ENCODE measurements at regions not wholly inside any gene's neighbourhood (a gene's known extent, or its start where the extent isn't known, plus 50 kb on each side); places are given as distances from the start of the nearest gene placed in this dataset.

GRCh38 chr13:80284290-80284689, 56.6 kb downstream of the SPRY2 start:
- Histone ChIP-seq H3K27me3 (ENCODE audit: control insufficient read depth, insufficient read depth, low read length) (no peaks in the 10 kb centered on the region), H3K27ac (ENCODE audit: low read length) (no peak overlapping the region), H3K4me1 (ENCODE audit: control insufficient read depth, insufficient read depth, low read length) (no peaks in the 10 kb centered on the region), H3K4me3 (ENCODE audit: low read length) (no peak overlapping the region), H3K9me3 (ENCODE audit: control insufficient read depth, insufficient read depth, low read length) (no peaks in the 10 kb centered on the region), H3K36me3 (ENCODE audit: control insufficient read depth, insufficient read depth, low read length) (no peaks in the 10 kb centered on the region)
- DNase-seq (ENCODE audit: low read depth, low spot score): no peak
- no CpG with 5 or more reads among the region's 3 CpGs for WGBS (ENCODE audit: insufficient coverage, insufficient read length)

GRCh38 chr13:80278706-80279105, 62.2 kb downstream of the SPRY2 start:
- no peak overlapping the region for H3K27ac ChIP-seq (ENCODE audit: low read length)
- no peaks in the 10 kb centered on the region for H3K36me3 ChIP-seq (ENCODE audit: control insufficient read depth, insufficient read depth, low read length)
- H3K4me1 ChIP-seq (ENCODE audit: control insufficient read depth, insufficient read depth, low read length): peaks cover 1% of the 10 kb centered on the region; the same call in 1 of the 2 replicates
- no peaks in the 10 kb centered on the region for H3K9me3 ChIP-seq (ENCODE audit: control insufficient read depth, insufficient read depth, low read length)
- DNase-seq (ENCODE audit: low read depth, low spot score): no peak
- no CpG with 5 or more reads among the region's 25 CpGs for WGBS (ENCODE audit: insufficient coverage, insufficient read length)
- H3K4me3 ChIP-seq (ENCODE audit: low read length): no peak overlapping the region
- no peaks in the 10 kb centered on the region for H3K27me3 ChIP-seq (ENCODE audit: control insufficient read depth, insufficient read depth, low read length)

- no CpG with 5 or more reads among the region's 12 CpGs for WGBS (ENCODE audit: insufficient coverage, insufficient read length)
- no peaks in the 10 kb centered on the region for H3K36me3 ChIP-seq (ENCODE audit: control insufficient read depth, insufficient read depth, low read length)
- DNase-seq (ENCODE audit: low read depth, low spot score): no peak
Observed at GRCh38 chr13:80276371-80277289, 64.3 kb downstream of the SPRY2 start.

GRCh38 chr13:80274643-80275042, 66.3 kb downstream of the SPRY2 start:
- Histone ChIP-seq H3K36me3 (ENCODE audit: control insufficient read depth, insufficient read depth, low read length) (no peaks in the 10 kb centered on the region), H3K27me3 (ENCODE audit: control insufficient read depth, insufficient read depth, low read length) (no peaks in the 10 kb centered on the region), H3K4me3 (ENCODE audit: low read length) (no peak overlapping the region), H3K27ac (ENCODE audit: low read length) (no peak overlapping the region), H3K9me3 (ENCODE audit: control insufficient read depth, insufficient read depth, low read length) (no peaks in the 10 kb centered on the region), H3K4me1 (ENCODE audit: control insufficient read depth, insufficient read depth, low read length) (peaks cover 1% of the 10 kb centered on the region; the same call in 1 of the 2 replicates)
- no CpG with 5 or more reads among the region's 1 CpG for WGBS (ENCODE audit: insufficient coverage, insufficient read length)
- DNase-seq (ENCODE audit: low read depth, low spot score): no peak

More at GRCh38 chr13:80276371-80277289, 64.3 kb downstream of the SPRY2 start:
- H3K27me3 ChIP-seq (ENCODE audit: control insufficient read depth, insufficient read depth, low read length): no peaks in the 10 kb centered on the region
- H3K4me3 ChIP-seq (ENCODE audit: low read length): no peak overlapping the region
- no peak overlapping the region for H3K27ac ChIP-seq (ENCODE audit: low read length)
- no peaks in the 10 kb centered on the region for H3K9me3 ChIP-seq (ENCODE audit: control insufficient read depth, insufficient read depth, low read length)
- peaks cover 1% of the 10 kb centered on the region; the same call in 1 of the 2 replicates for H3K4me1 ChIP-seq (ENCODE audit: control insufficient read depth, insufficient read depth, low read length)

- no CpG with 5 or more reads among the region's 3 CpGs for WGBS (ENCODE audit: insufficient coverage, insufficient read length)
- no peaks in the 10 kb centered on the region for H3K36me3 ChIP-seq (ENCODE audit: control insufficient read depth, insufficient read depth, low read length)
- DNase-seq (ENCODE audit: low read depth, low spot score): no peak
- no peak overlapping the region for H3K27ac ChIP-seq (ENCODE audit: low read length)
- no peaks in the 10 kb centered on the region for H3K9me3 ChIP-seq (ENCODE audit: control insufficient read depth, insufficient read depth, low read length)
- peaks cover 1% of the 10 kb centered on the region; the same call in 1 of the 2 replicates for H3K4me1 ChIP-seq (ENCODE audit: control insufficient read depth, insufficient read depth, low read length)
- H3K27me3 ChIP-seq (ENCODE audit: control insufficient read depth, insufficient read depth, low read length): no peaks in the 10 kb centered on the region
- H3K4me3 ChIP-seq (ENCODE audit: low read length): no peak overlapping the region
Observed at GRCh38 chr13:80273718-80274117, 67.2 kb downstream of the SPRY2 start.

GRCh38 chr13:80265348-80265747, 75.6 kb downstream of the SPRY2 start:
- Histone ChIP-seq H3K27me3 (ENCODE audit: control insufficient read depth, insufficient read depth, low read length) (no peaks in the 10 kb centered on the region), H3K4me1 (ENCODE audit: control insufficient read depth, insufficient read depth, low read length) (no peaks in the 10 kb centered on the region), H3K4me3 (ENCODE audit: low read length) (no peak overlapping the region), H3K27ac (ENCODE audit: low read length) (no peak overlapping the region), H3K36me3 (ENCODE audit: control insufficient read depth, insufficient read depth, low read length) (no peaks in the 10 kb centered on the region), H3K9me3 (ENCODE audit: control insufficient read depth, insufficient read depth, low read length) (no peaks in the 10 kb centered on the region; the same call in 1 of the 2 replicates)
- no peak for DNase-seq (ENCODE audit: low read depth, low spot score)
- WGBS (ENCODE audit: insufficient coverage, insufficient read length): no CpG with 5 or more reads among the region's 1 CpG

- DNase-seq (ENCODE audit: low read depth, low spot score): no peak
- Histone ChIP-seq H3K27ac (ENCODE audit: low read length) (no peak overlapping the region), H3K9me3 (ENCODE audit: control insufficient read depth, insufficient read depth, low read length) (no peaks in the 10 kb centered on the region; the same call in 1 of the 2 replicates), H3K27me3 (ENCODE audit: control insufficient read depth, insufficient read depth, low read length) (no peaks in the 10 kb centered on the region), H3K4me1 (ENCODE audit: control insufficient read depth, insufficient read depth, low read length) (no peaks in the 10 kb centered on the region), H3K36me3 (ENCODE audit: control insufficient read depth, insufficient read depth, low read length) (no peaks in the 10 kb centered on the region), H3K4me3 (ENCODE audit: low read length) (no peak overlapping the region)
- WGBS (ENCODE audit: insufficient coverage, insufficient read length): no CpG with 5 or more reads among the region's 5 CpGs
Observed at GRCh38 chr13:80263745-80264513, 77.0 kb downstream of the SPRY2 start.

- no CpG with 5 or more reads among the region's 5 CpGs for WGBS (ENCODE audit: insufficient coverage, insufficient read length)
- Histone ChIP-seq H3K9me3 (ENCODE audit: control insufficient read depth, insufficient read depth, low read length) (no peaks in the 10 kb centered on the region; the same call in 1 of the 2 replicates), H3K36me3 (ENCODE audit: control insufficient read depth, insufficient read depth, low read length) (no peaks in the 10 kb centered on the region), H3K4me3 (ENCODE audit: low read length) (no peak overlapping the region), H3K27ac (ENCODE audit: low read length) (no peak overlapping the region), H3K4me1 (ENCODE audit: control insufficient read depth, insufficient read depth, low read length) (no peaks in the 10 kb centered on the region), H3K27me3 (ENCODE audit: control insufficient read depth, insufficient read depth, low read length) (no peaks in the 10 kb centered on the region)
- DNase-seq (ENCODE audit: low read depth, low spot score): no peak
Observed at GRCh38 chr13:80262051-80262695, 78.8 kb downstream of the SPRY2 start.

- Histone ChIP-seq H3K27ac (ENCODE audit: low read length) (no peak overlapping the region), H3K36me3 (ENCODE audit: control insufficient read depth, insufficient read depth, low read length) (no peaks in the 10 kb centered on the region), H3K4me3 (ENCODE audit: low read length) (no peak overlapping the region), H3K4me1 (ENCODE audit: control insufficient read depth, insufficient read depth, low read length) (no peaks in the 10 kb centered on the region), H3K27me3 (ENCODE audit: control insufficient read depth, insufficient read depth, low read length) (no peaks in the 10 kb centered on the region), H3K9me3 (ENCODE audit: control insufficient read depth, insufficient read depth, low read length) (no peaks in the 10 kb centered on the region; the same call in 1 of the 2 replicates)
- DNase-seq (ENCODE audit: low read depth, low spot score): no peak
- WGBS (ENCODE audit: insufficient coverage, insufficient read length): no CpG with 5 or more reads among the region's 1 CpG
Observed at GRCh38 chr13:80259159-80259558, 81.8 kb downstream of the SPRY2 start.

- H3K36me3 ChIP-seq (ENCODE audit: control insufficient read depth, insufficient read depth, low read length): no peaks in the 10 kb centered on the region
- no peak overlapping the region for H3K27ac ChIP-seq (ENCODE audit: low read length)
- DNase-seq (ENCODE audit: low read depth, low spot score): no peak
- no peaks in the 10 kb centered on the region for H3K4me1 ChIP-seq (ENCODE audit: control insufficient read depth, insufficient read depth, low read length)
- H3K4me3 ChIP-seq (ENCODE audit: low read length): no peak overlapping the region
- no CpG with 5 or more reads among the region's 7 CpGs for WGBS (ENCODE audit: insufficient coverage, insufficient read length)
- no peaks in the 10 kb centered on the region for H3K9me3 ChIP-seq (ENCODE audit: control insufficient read depth, insufficient read depth, low read length)
- H3K27me3 ChIP-seq (ENCODE audit: control insufficient read depth, insufficient read depth, low read length): no peaks in the 10 kb centered on the region
Observed at GRCh38 chr13:80256352-80256932, 84.5 kb downstream of the SPRY2 start.
